ENCODE measurements at regions not wholly inside any gene's neighbourhood (a gene's known extent, or its start where the extent isn't known, plus 50 kb on each side); places are given as distances from the start of the nearest gene placed in this dataset.
A peak's percentile ranks its signal among the peaks of the same experiment; 100 is the strongest.

DNA sequence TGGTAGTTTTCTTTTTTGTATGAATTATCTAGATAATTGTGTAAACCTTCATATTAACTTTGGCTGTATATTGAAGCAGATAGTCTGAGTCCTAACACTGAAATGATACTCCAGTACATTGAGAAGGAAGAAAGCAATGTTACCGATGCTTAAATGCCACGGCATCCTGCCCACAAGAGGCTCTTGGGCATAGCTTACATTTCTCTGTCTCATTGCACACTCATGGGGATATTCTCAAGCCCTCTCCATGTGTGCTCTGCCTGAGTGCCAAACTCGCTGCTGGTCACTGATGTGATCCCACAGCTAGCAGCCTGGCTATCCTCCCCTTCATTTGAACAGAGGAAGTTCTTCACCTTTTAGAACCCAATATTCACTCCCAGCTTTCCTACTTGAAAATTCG lies 179.4 kb downstream of the TGFB2 start:
- no peak for TF ChIP-seq FOSL1 (IDR thresholded peaks at IDR 0.05; ENCODE audit: insufficient read depth, low read depth, low read length)
- TF ChIP-seq TAF7 (optimal IDR thresholded peaks at IDR 0.05; ENCODE audit: borderline replicate concordance, low read depth, low read length): no peak
- TF ChIP-seq GTF2F1 (IDR thresholded peaks at IDR 0.05; ENCODE audit: borderline replicate concordance, low read depth, low read length): no peak
- H2BK5ac ChIP-seq (ENCODE audit: low read depth, low read length): no peak overlapping the region
- FAIRE-seq (no peak), DNase-seq (ENCODE audit: low read depth in 1 of 2, low spot score in 2 of 2) (no peak)
- H3K18ac ChIP-seq (ENCODE audit: extremely low read depth, low read length): no peak overlapping the region
- WGBS, 2 experiments (ENCODE audit: extremely low coverage in 1 of 2, insufficient coverage in 1 of 2, insufficient read length in 1 of 2, insufficient replicate concordance in 2 of 2, low coverage in 1 of 2, low lambda C conversion rate in 2 of 2, missing lambda C conversion rate in 1 of 2): 86% methylated on average over 4 of the region's 4 CpGs; no CpG with 5 or more reads in 1 of the 2 experiments
- H3K23me2 ChIP-seq (ENCODE audit: low read depth, low read length): no peaks in the 10 kb centered on the region
- no peak overlapping the region for H3K56ac ChIP-seq (replicated peaks; ENCODE audit: insufficient read length, low read depth, low read length)
- no peak overlapping the region for H3K27ac ChIP-seq (ENCODE audit: low read depth, low read length)
- no peak overlapping the region for H3K4me3 ChIP-seq (ENCODE audit: extremely low read depth in 1 of 4, insufficient read depth in 2 of 4, low read depth in 3 of 4, low read length in 4 of 4)
- H2BK15ac ChIP-seq (ENCODE audit: low read length): no peak overlapping the region
- H4K8ac ChIP-seq (ENCODE audit: extremely low read depth, insufficient read depth, low read length): no peak overlapping the region
- H3K36me3 ChIP-seq (ENCODE audit: control insufficient read depth in 2 of 4, insufficient read depth in 4 of 4, low read length in 3 of 4): no peaks in the 10 kb centered on the region
- no peak overlapping the region for H2BK120ac ChIP-seq (replicated peaks; ENCODE audit: low read depth, low read length)
- POLR2A ChIA-PET (ENCODE audit: partially characterized antibody): no interaction called here
- H3K23ac ChIP-seq (ENCODE audit: insufficient read length): no peak overlapping the region
- no peaks in the 10 kb centered on the region for H3K79me1 ChIP-seq (ENCODE audit: low read depth, low read length)
- H3K79me2 ChIP-seq (ENCODE audit: control insufficient read depth in 1 of 2, insufficient read depth in 2 of 2, low read length in 2 of 2): no peaks in the 10 kb centered on the region
- no peak overlapping the region for H2AK5ac ChIP-seq (ENCODE audit: low read depth, low read length)
- no peak overlapping the region for H2BK20ac ChIP-seq (ENCODE audit: low read length)
- no peaks in the 10 kb centered on the region for H3K27me3 ChIP-seq (replicated peaks in 1 of 4; ENCODE audit: control insufficient read depth in 3 of 4, extremely low read depth in 1 of 4, insufficient read depth in 3 of 4, low read length in 3 of 4)
- H4K5ac ChIP-seq (ENCODE audit: insufficient read length, low read depth, low read length): no peak overlapping the region
- H3K14ac ChIP-seq (ENCODE audit: insufficient read length): no peak overlapping the region
- H3K4me2 ChIP-seq (ENCODE audit: insufficient read depth in 1 of 2, low read depth in 2 of 2, low read length in 2 of 2): no peak overlapping the region
- no peaks in the 10 kb centered on the region; a peak in 1 of 7 replicates for H3K4me1 ChIP-seq (replicated peaks in 1 of 4; ENCODE audit: control insufficient read depth in 3 of 4, insufficient read depth in 4 of 4, low read length in 3 of 4)
- no peak overlapping the region for H4K91ac ChIP-seq (replicated peaks; ENCODE audit: insufficient read length, low read length)
- peak overlapping the region; percentile 47; the same call in 1 of the 2 replicates for H2AFZ ChIP-seq (ENCODE audit: low read length)
- CTCF ChIA-PET (ENCODE audit: partially characterized antibody): interaction anchor here (1.3 to 1.9 kb wide), 3 partner anchors 9 to 163 kb away, joined by 4 to 7 read pairs (median 4); no protein-coding TSS in a partner anchor
- H3K4ac ChIP-seq (replicated peaks; ENCODE audit: insufficient read length, low read depth, low read length): no peak overlapping the region
- no peak overlapping the region for H2BK12ac ChIP-seq (ENCODE audit: low read depth, low read length)
- no peaks in the 10 kb centered on the region for H4K20me1 ChIP-seq (replicated peaks in 1 of 2; ENCODE audit: control insufficient read depth in 1 of 2, insufficient read depth in 2 of 2, low read length in 2 of 2)
- H3K9ac ChIP-seq (replicated peaks in 1 of 4; ENCODE audit: extremely low read depth in 1 of 4, low read depth in 3 of 4, low read length in 3 of 4): no peak overlapping the region
- H3K9me3 ChIP-seq (ENCODE audit: insufficient read depth in 2 of 2, low read depth in 1 of 2, low read length in 1 of 2): no peaks in the 10 kb centered on the region
